ENCODE measurements at regions not wholly inside any gene's neighbourhood (a gene's known extent, or its start where the extent isn't known, plus 50 kb on each side); places are given as distances from the start of the nearest gene placed in this dataset.

DNA sequence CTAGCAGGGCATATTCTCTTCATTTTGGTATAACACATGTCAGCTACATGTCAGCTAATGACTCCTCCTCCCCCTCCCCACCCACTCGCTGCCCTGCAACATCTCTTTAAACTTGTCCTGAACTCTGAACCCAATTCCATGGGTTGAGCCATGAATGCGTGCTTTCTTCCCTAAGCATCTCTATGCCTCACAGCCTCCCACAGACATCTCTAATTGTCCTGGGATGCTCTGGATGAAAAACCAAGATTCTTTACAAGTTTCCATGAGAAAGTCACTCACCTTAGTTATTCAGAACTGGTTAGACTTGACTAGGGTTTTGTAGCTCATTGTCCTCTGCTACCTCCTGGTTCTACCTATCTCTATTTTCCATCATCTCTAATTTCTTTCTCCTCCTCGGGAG, 629.1 kb downstream of the TBL1XR1 start:
- Histone ChIP-seq H3K27me3 (ENCODE audit: control insufficient read depth, insufficient read depth, low read length) (no peaks in the 10 kb centered on the region), H3K4me3 (ENCODE audit: low read depth, low read length) (no peak overlapping the region), H3K36me3 (ENCODE audit: control insufficient read depth, insufficient read depth, low read length) (no peaks in the 10 kb centered on the region)
- DNase-seq (ENCODE audit: low read depth), result no peak
- TF ChIP-seq, protein P1, sequence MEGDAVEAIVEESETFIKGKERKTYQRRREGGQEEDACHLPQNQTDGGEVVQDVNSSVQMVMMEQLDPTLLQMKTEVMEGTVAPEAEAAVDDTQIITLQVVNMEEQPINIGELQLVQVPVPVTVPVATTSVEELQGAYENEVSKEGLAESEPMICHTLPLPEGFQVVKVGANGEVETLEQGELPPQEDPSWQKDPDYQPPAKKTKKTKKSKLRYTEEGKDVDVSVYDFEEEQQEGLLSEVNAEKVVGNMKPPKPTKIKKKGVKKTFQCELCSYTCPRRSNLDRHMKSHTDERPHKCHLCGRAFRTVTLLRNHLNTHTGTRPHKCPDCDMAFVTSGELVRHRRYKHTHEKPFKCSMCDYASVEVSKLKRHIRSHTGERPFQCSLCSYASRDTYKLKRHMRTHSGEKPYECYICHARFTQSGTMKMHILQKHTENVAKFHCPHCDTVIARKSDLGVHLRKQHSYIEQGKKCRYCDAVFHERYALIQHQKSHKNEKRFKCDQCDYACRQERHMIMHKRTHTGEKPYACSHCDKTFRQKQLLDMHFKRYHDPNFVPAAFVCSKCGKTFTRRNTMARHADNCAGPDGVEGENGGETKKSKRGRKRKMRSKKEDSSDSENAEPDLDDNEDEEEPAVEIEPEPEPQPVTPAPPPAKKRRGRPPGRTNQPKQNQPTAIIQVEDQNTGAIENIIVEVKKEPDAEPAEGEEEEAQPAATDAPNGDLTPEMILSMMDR (IDR thresholded peaks at IDR 0.05; ENCODE audit: insufficient read depth, low read length, poor library complexity, severe bottlenecking), result no peak

- DNase-seq (ENCODE audit: low read depth), result no peak
- H3K27me3 ChIP-seq (ENCODE audit: control insufficient read depth, insufficient read depth, low read length), result no peaks in the 10 kb centered on the region
- no peaks in the 10 kb centered on the region for H3K36me3 ChIP-seq (ENCODE audit: control insufficient read depth, insufficient read depth, low read length)
- TF ChIP-seq, protein P1 (IDR thresholded peaks at IDR 0.05; ENCODE audit: insufficient read depth, low read length, poor library complexity, severe bottlenecking), result no peak
- no peak overlapping the region for H3K4me3 ChIP-seq (ENCODE audit: low read depth, low read length)
These were observed 630.5 kb downstream of the TBL1XR1 start for GRCh38 chr3:176566757-176567156.

DNA sequence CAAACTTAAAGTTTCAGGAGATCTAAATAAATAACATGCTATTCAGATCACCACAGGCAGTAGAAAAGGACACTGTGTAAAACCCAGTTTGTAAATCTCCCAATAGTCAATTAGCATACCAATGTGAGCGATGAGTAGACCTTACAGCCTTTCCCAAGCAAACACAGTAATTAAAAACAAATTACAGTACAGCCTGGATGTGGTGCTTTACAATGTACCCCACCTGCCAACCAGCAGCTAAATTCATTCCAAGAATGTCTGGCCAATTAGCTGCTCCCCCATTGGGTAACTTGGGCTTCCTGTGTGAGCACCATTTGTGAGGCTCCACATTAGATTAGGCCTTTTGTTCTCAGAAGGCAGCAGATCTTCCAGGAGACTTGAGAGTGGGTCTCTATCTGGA, 635.0 kb downstream of the TBL1XR1 start:
- TF ChIP-seq, protein P1 (IDR thresholded peaks at IDR 0.05; ENCODE audit: insufficient read depth, low read length, poor library complexity, severe bottlenecking), result no peak
- H3K36me3 ChIP-seq (ENCODE audit: control insufficient read depth, insufficient read depth, low read length), result no peaks in the 10 kb centered on the region
- DNase-seq (ENCODE audit: low read depth), result no peak
- H3K4me3 ChIP-seq (ENCODE audit: low read depth, low read length), result no peak overlapping the region
- H3K27me3 ChIP-seq (ENCODE audit: control insufficient read depth, insufficient read depth, low read length), result no peaks in the 10 kb centered on the region

- Histone ChIP-seq H3K27me3 (ENCODE audit: control insufficient read depth, insufficient read depth, low read length) (no peaks in the 10 kb centered on the region), H3K4me3 (ENCODE audit: low read depth, low read length) (no peak overlapping the region), H3K36me3 (ENCODE audit: control insufficient read depth, insufficient read depth, low read length) (no peaks in the 10 kb centered on the region)
- TF ChIP-seq, protein P1 (IDR thresholded peaks at IDR 0.05; ENCODE audit: insufficient read depth, low read length, poor library complexity, severe bottlenecking), result no peak
- no peak for DNase-seq (ENCODE audit: low read depth)
These were observed 635.5 kb downstream of the TBL1XR1 start for GRCh38 chr3:176561826-176562225.

DNA sequence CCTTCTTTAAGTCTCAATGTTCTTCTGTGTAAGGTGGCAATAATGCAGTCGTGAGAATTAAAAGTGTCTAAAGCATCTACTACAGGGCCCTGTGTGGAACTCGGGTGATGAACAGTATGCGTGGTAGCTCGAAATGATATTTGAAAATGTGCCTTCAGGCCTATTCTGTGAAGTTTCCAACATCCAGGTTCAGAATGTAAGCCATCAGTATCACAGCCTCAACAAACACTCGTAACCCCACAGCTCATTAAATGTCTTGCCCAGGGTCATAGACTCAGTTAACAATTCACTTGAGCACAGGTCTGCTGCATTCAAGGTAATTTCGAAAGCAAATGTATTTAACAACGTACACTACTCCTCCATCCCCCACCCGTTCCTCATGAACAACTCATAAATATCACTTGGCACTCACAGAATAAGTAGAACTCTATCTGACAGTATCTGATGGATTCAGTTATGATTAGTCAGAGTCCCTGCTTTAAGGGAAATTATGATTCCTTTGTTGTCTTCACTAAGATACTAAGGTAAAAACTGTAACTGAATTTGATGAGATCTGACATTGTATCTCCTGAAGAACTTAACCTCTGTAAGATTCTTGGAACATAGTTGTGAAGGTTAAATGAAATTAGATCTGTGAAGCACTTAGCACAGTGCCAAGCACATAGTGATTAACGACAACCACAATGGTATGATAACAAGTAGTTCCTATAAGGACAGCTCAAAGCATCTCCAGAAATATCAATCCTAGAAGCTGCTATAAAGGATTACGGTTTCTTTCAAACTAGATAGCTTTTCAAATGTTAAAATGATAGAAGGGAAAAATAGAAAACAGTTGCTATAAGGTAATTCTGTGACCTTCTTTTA, 642.3 kb downstream of the TBL1XR1 start:
- no peaks in the 10 kb centered on the region for H3K36me3 ChIP-seq (ENCODE audit: control insufficient read depth, insufficient read depth, low read length)
- TF ChIP-seq, protein P1 (IDR thresholded peaks at IDR 0.05; ENCODE audit: insufficient read depth, low read length, poor library complexity, severe bottlenecking), result no peak
- no peak for DNase-seq (ENCODE audit: low read depth)
- no peaks in the 10 kb centered on the region for H3K27me3 ChIP-seq (ENCODE audit: control insufficient read depth, insufficient read depth, low read length)
- H3K4me3 ChIP-seq (ENCODE audit: low read depth, low read length), result no peak overlapping the region

- Histone ChIP-seq H3K27me3 (ENCODE audit: control insufficient read depth, insufficient read depth, low read length) (no peaks in the 10 kb centered on the region), H3K36me3 (ENCODE audit: control insufficient read depth, insufficient read depth, low read length) (no peaks in the 10 kb centered on the region), H3K4me3 (ENCODE audit: low read depth, low read length) (no peak overlapping the region)
- DNase-seq (ENCODE audit: low read depth), result no peak
- TF ChIP-seq, protein P1 (IDR thresholded peaks at IDR 0.05; ENCODE audit: insufficient read depth, low read length, poor library complexity, severe bottlenecking), result no peak
These were observed 643.0 kb downstream of the TBL1XR1 start for GRCh38 chr3:176554264-176554663.

Data from kidney epithelial cell (primary cell).